ENCODE measurements at regions not wholly inside any gene's neighbourhood (a gene's known extent, or its start where the extent isn't known, plus 50 kb on each side); places are given as distances from the start of the nearest gene placed in this dataset.
A peak's percentile ranks its signal among the peaks of the same experiment; 100 is the strongest.

DNA sequence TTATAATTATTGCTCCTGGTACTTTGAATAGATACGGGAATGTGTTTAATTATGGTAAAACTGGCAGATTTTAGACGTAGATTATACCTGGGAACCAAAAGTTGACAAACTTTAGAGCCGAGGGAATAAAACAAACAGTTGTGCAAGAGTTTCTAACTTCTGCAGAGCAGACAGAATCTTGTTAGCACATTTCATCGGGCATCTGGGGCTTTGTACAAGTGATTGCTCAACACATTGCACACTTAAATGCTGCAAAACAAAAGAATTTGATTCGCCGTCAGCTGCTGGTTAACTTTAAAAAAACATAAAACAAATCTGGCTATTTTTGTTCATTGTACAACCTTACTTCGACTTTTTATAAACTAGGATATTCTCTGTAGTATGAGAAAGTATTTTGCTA is 398.1 kb downstream of the MAN2A1 start:
- H3K4me3 ChIP-seq (replicated peaks in 1 of 2; ENCODE audit: low read depth in 2 of 2, low read length in 2 of 2): no peak overlapping the region
- peak; percentile 11 to 19 for DNase-seq (ENCODE audit: low read depth in 2 of 2)
- TF ChIP-seq, protein P1, sequence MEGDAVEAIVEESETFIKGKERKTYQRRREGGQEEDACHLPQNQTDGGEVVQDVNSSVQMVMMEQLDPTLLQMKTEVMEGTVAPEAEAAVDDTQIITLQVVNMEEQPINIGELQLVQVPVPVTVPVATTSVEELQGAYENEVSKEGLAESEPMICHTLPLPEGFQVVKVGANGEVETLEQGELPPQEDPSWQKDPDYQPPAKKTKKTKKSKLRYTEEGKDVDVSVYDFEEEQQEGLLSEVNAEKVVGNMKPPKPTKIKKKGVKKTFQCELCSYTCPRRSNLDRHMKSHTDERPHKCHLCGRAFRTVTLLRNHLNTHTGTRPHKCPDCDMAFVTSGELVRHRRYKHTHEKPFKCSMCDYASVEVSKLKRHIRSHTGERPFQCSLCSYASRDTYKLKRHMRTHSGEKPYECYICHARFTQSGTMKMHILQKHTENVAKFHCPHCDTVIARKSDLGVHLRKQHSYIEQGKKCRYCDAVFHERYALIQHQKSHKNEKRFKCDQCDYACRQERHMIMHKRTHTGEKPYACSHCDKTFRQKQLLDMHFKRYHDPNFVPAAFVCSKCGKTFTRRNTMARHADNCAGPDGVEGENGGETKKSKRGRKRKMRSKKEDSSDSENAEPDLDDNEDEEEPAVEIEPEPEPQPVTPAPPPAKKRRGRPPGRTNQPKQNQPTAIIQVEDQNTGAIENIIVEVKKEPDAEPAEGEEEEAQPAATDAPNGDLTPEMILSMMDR (IDR thresholded peaks at IDR 0.05; ENCODE audit: low read depth, low read length): no peak

GRCh38 chr5:110088676-110089436 is 399.1 kb downstream of the MAN2A1 start:
- DNase-seq (ENCODE audit: low read depth in 2 of 2): no peak
- TF ChIP-seq, protein P1 (IDR thresholded peaks at IDR 0.05; ENCODE audit: low read depth, low read length): no peak
- H3K4me3 ChIP-seq (replicated peaks in 1 of 2; ENCODE audit: low read depth in 2 of 2, low read length in 2 of 2): no peak overlapping the region

DNA sequence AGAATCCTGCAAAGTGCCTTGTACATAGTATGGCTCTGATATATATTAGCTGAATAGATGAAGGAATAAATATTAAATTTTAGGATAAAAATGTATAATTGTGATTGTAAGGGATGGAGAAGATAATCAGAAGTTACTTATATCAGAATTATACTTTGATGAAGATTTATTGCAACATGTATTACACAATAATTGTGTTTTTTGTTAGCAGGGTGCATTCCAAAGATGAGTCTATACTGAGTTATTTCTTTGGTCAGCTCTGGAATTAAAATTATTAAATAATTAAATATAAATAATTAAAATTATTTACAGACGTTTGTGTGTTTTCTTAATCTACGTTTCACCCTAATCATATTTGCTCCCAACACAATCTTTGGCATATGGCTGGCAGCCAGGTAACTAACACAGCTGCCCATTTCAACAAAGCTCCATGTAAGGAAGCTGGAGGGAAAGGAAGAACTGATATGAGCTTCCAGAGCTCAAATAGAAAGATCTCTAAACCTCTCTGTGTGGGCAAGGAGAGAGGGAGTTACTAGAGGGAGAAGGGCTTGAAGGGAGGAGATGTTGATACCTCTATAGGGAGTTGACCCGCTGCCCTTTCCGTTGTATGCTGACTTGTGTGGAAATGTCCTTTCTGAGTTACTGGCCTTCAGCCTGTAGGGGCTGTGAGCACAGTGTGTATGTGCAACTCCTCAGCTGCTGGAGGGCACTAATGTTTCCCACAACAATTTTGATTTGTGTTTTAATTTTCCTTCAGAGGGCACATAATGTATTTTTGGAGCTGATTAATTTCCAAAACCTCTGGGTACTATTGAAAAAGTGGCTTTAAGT is 403.4 kb downstream of the MAN2A1 start:
- DNase-seq (ENCODE audit: low read depth in 2 of 2): peak in 1 of 2 donors; percentile 3
- TF ChIP-seq, protein P1 (IDR thresholded peaks at IDR 0.05; ENCODE audit: low read depth, low read length): no peak
- no peak overlapping the region for H3K4me3 ChIP-seq (replicated peaks in 1 of 2; ENCODE audit: low read depth in 2 of 2, low read length in 2 of 2)

- no peak for DNase-seq (ENCODE audit: low read depth in 2 of 2)
- TF ChIP-seq, protein P1 (IDR thresholded peaks at IDR 0.05; ENCODE audit: low read depth, low read length): no peak
- no peak overlapping the region for H3K4me3 ChIP-seq (replicated peaks in 1 of 2; ENCODE audit: low read depth in 2 of 2, low read length in 2 of 2)
These were observed 404.4 kb downstream of the MAN2A1 start for GRCh38 chr5:110094109-110094508.

DNA sequence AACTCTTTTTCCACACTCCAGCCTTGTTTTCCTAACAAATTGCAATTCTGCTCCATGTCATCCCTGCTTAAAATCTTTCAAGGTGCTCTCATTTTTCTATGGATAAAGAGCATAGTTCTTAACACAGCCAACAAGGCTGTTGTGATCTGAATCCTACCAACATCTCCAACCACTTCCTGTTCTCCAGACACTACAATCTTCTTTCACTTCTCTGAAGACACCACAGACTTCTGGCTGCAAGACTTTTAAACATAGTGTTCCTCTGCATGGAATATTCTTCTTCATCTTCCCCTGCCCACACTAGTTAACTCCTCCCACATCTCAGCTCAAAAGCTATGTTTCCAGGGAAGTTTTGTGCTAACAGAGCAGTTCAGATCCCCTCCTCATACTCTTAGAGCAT is 404.8 kb downstream of the MAN2A1 start:
- H3K4me3 ChIP-seq (replicated peaks in 1 of 2; ENCODE audit: low read depth in 2 of 2, low read length in 2 of 2): no peak overlapping the region
- no peak for DNase-seq (ENCODE audit: low read depth in 2 of 2)
- TF ChIP-seq, protein P1 (IDR thresholded peaks at IDR 0.05; ENCODE audit: low read depth, low read length): no peak

GRCh38 chr5:110096419-110096818 is 406.7 kb downstream of the MAN2A1 start:
- H3K4me3 ChIP-seq (replicated peaks in 1 of 2; ENCODE audit: low read depth in 2 of 2, low read length in 2 of 2): no peak overlapping the region
- TF ChIP-seq, protein P1 (IDR thresholded peaks at IDR 0.05; ENCODE audit: low read depth, low read length): no peak
- DNase-seq (ENCODE audit: low read depth in 2 of 2): no peak
